Fibroblast of villous mesenchyme (primary cell): ENCODE measurements at regions not wholly inside any gene's neighbourhood (a gene's known extent, or its start where the extent isn't known, plus 50 kb on each side); places are given as distances from the start of the nearest gene placed in this dataset.

Experiments
- DNase-seq: peaks from one replicate; pipeline ENCODE4 v3.0.0-alpha.2; 2010; ENCODE audit warnings: low read depth
- H3K4me3 ChIP-seq: 2 replicates; pipeline ENCODE4 v1.5.1; 2011; ENCODE audit warnings: low read depth, mild to moderate bottlenecking, low read length
- TF ChIP-seq, protein P1 (sequence below): IDR thresholded peaks from 2 replicates; pipeline ENCODE4 v1.5.1; 2012; ENCODE audit warnings: low read depth, mild to moderate bottlenecking, low read length; ENCODE audit not compliant: insufficient read depth

DNA sequence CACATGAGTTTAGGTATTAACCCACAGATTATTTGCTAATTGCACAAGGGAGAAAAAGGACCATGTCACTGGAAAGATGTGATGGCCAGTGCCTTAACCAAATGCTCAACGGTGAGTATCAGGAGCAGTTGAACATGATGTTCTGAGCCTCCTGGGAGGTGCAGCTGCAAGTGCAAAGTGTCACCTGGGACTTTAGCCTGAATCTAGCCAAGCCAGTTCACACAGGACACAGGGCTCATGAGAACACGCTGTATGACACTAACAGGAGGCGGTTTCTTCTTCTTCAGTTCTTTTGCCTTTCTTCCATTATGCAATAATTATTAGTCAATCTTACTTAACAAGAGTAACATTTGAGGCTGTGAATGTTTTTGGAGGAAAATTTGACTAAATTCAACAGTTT is 225.3 kb downstream of the THBS2 start:
- no peak for DNase-seq
- H3K4me3 ChIP-seq: no peak overlapping the region
- TF ChIP-seq, protein P1, sequence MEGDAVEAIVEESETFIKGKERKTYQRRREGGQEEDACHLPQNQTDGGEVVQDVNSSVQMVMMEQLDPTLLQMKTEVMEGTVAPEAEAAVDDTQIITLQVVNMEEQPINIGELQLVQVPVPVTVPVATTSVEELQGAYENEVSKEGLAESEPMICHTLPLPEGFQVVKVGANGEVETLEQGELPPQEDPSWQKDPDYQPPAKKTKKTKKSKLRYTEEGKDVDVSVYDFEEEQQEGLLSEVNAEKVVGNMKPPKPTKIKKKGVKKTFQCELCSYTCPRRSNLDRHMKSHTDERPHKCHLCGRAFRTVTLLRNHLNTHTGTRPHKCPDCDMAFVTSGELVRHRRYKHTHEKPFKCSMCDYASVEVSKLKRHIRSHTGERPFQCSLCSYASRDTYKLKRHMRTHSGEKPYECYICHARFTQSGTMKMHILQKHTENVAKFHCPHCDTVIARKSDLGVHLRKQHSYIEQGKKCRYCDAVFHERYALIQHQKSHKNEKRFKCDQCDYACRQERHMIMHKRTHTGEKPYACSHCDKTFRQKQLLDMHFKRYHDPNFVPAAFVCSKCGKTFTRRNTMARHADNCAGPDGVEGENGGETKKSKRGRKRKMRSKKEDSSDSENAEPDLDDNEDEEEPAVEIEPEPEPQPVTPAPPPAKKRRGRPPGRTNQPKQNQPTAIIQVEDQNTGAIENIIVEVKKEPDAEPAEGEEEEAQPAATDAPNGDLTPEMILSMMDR: no peak

DNA sequence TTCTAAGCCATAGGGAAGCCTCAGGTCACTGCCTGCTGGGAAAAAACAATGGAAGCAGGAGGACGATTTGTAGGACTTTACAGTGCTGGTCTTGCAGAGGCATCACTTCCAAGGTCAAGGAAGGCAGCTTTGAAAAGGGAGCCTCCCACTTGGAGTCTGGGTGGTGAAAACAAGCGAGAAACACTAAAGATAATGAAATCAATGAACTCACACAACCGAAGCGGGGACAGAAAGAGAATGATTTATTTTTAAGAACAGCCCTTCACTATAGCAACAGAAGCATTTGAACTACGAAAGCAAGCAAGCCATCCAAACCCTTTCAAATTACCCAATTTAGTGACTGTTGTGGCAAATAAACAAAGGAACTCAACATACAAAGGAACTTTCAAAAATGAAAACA is 227.5 kb downstream of the THBS2 start:
- DNase-seq: peak; percentile 37
- H3K4me3 ChIP-seq: no peak overlapping the region
- TF ChIP-seq, protein P1: no peak

DNA sequence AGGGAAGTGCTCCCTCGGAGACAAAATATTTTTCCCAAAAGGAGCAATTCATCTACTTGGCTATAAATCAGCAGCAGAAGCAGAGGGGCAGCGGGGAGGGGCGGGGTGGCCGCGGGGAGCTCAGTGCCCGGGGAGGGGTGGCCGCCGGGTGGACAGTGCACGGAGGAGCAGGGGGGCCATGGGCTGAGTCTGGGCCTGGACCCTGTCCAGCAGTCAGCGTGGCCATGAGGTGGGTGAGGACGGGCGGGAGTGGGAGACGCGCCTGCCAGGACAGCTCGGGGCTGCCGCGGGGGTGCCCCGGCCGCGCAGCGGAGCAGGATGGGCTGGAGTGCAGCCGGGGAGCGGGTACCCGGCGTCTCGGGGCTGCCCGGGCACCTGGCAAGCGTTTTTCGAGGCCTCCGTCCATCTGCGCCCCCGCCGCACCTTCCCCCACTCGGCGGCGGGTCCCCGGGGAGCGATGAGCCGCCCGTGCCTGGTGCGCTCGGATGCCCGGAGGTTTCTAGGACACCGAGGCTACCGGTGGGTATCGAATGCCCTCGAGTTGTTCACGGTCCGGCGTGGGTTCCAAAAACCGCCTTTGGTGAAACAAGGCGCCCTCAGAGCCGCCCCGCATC is 229.5 kb downstream of the THBS2 start:
- TF ChIP-seq, protein P1: no peak
- no peak for DNase-seq
- H3K4me3 ChIP-seq: no peak overlapping the region

DNA sequence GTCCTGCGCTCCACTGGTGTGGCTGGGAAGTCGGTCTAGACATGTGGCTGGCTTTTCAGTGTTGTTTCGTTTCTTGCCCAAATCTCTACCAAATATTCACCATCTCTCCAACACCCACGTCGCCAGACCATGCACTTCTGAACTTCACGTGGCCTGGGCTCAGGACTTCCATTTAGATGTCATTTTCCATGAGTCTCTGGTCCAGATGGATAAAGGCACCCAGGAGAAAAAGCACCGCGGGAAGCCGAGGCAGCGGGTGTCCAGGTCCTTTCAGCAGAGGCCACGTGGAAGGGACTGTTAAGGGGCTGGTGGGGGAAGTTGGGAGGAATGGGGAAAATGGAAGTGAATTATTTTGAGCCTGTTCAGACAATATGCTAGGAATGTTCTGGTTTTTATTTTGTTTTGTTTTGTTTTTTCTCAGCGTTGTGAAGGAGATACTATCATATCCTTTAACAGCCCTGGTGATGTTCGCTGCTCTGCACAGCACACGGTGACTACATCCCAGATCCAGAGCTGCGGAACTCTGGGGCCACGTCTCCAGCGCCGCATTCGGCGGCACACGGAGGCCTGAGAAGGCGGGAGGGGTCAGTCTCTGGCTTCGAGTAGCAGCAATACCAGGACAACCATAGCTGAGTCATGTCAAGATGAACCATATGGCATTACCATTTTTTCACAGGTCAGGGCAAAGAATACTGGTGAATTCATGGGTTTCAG is 230.3 kb downstream of the THBS2 start:
- no peak overlapping the region for H3K4me3 ChIP-seq
- TF ChIP-seq, protein P1: no peak
- DNase-seq: peak; percentile 73

DNA sequence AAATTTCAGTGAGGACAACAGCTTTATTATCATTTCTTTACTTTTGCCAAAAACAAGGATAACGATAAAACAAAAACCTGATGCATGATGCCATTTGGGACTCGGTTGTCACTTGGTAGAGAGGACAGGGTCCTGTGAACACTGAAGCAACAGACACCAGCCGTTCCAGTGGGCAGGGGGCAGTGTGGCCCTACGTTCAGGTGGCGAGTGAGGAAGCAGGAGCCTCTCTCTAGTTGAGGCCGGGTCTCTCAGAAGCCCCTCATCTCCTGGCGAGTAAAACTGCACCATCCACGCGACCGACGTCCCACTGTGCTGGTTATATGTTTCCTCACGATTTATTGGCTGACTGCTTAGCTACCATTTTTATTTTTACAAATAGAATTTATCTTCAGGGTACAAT is 231.6 kb downstream of the THBS2 start:
- no peak overlapping the region for H3K4me3 ChIP-seq
- no peak for DNase-seq
- TF ChIP-seq, protein P1: no peak

DNA sequence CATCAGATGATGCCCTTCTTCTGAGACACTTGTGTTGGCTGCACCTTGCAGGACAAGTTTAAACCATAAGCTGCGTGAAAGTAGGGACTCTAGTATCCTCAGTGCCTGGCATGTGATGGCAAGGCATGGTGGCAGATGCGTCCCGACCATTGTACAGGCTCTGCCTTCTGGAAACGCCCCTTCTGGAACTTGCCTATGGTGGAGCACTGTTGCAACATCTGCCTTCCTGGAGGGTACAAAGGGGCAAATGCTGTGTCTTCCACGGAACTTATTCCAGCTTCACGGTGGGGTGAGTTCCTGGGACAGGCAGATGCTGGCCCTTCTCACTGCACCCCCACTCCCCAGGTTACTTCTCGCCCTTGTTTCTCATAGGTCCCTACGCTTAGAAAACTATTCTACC is 232.8 kb downstream of the THBS2 start:
- no peak overlapping the region for H3K4me3 ChIP-seq
- no peak for DNase-seq
- TF ChIP-seq, protein P1: no peak
